Effector memory CD8-positive, alpha-beta T cell (primary cell): ENCODE measurements at regions not wholly inside any gene's neighbourhood (a gene's known extent, or its start where the extent isn't known, plus 50 kb on each side); places are given as distances from the start of the nearest gene placed in this dataset.

Source experiments
- ATAC-seq: fragments of 150-1000 bp; cut with Tn5 transposase; replicated peaks from 2 replicates; pipeline ENCODE4 v1.10.0; 2021; ENCODE audit warnings: mild to moderate bottlenecking, moderate library complexity
- DNase-seq, 3 experiments: peaks; one replicate each; pipeline ENCODE4 v3.0.0; 2021
- H3K27ac Mint-ChIP-seq, 2 donors: one replicate each; pipeline ENCODE4 v1.8.0; 2022; ENCODE audit warnings: mild to moderate bottlenecking in 2 of 2, mixed read lengths in 2 of 2, moderate library complexity in 2 of 2
- H3K27me3 Mint-ChIP-seq, 2 donors: one replicate each; pipeline ENCODE4 v1.8.0; 2022; ENCODE audit warnings: mixed read lengths in 2 of 2
- H3K36me3 Mint-ChIP-seq: one replicate; pipeline ENCODE4 v1.8.0; 2022; ENCODE audit warnings: mild to moderate bottlenecking, moderate library complexity, mixed read lengths; ENCODE audit not compliant: insufficient read depth
- H3K4me1 Mint-ChIP-seq, 2 donors: one replicate each; pipeline ENCODE4 v1.8.0; 2022; ENCODE audit warnings: low read depth in 2 of 2, mixed read lengths in 2 of 2
- H3K4me3 Mint-ChIP-seq, 2 donors: one replicate each; pipeline ENCODE4 v1.8.0; 2022; ENCODE audit warnings: mild to moderate bottlenecking in 2 of 2, mixed read lengths in 2 of 2, moderate library complexity in 2 of 2
- H3K9me3 Mint-ChIP-seq, 2 donors: one replicate each; pipeline ENCODE4 v1.8.0; 2022; ENCODE audit warnings: mixed read lengths in 2 of 2

DNA sequence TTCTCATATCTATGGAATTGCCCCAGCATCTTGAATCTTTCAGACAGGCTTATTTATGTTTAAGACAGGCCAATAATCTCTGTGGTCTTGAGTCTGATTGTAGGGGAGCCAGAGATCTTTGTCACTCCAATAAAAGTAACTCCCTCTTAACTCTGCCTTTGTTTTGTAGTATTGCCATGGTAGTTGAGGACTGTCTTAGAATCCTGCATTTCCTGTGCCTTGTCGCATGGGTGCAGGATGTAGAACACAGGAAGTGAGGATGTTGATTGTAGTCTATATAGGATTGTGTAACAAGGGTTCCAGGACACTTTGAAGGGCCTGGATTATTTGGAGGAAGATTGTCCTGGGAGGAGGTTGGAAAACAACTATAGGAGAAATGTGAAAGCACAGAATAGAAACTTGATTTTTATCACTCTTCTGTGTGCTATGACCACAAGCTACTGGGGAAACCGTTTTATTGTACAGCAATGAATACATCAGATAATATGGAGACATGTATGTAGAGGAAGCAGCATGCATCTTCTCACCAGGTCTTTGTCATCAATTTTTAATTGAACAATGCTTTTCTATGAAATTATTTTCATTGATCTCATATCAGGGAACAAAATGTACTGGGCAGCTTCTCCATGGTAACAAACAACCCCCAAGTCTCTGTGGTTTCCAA is 411.7 kb downstream of the FGF9 start:
- Mint-ChIP-seq H3K4me3 (no peak overlapping the region), H3K9me3 (no peaks in the 10 kb centered on the region), H3K36me3 (no peaks in the 10 kb centered on the region), H3K4me1 (peaks cover 10 to 25% of the 10 kb centered on the region in 2 donors), H3K27ac (peak overlapping the region; percentile 1 to 2), H3K27me3 (no peaks in the 10 kb centered on the region)
- no peak for DNase-seq
- ATAC-seq, result peak; percentile 73

DNA sequence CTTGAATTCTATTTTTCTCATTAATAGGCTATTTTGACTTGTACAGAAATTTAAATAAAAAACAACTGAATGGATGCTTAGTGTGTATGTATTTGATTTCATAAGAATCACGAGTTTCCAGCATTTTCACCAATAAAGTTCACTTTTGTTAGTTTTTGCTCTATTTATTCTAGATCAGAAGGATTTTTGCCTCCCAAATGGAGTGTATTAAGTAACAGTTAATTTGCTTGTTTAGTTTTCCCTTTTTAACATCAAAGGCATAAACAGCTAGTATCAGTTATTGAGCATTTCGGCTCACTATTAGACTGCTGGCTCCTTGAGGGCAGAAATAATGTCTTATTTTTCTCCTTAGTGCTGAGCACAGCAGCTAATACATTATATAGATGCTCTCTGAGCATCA is 414.1 kb downstream of the FGF9 start:
- no peaks in the 10 kb centered on the region for H3K27me3 Mint-ChIP-seq
- ATAC-seq, result no peak
- H3K4me3 Mint-ChIP-seq, result no peak overlapping the region
- no peak for DNase-seq
- H3K4me1 Mint-ChIP-seq, result peaks cover 10 to 22% of the 10 kb centered on the region in 2 donors
- no peak overlapping the region for H3K27ac Mint-ChIP-seq
- no peaks in the 10 kb centered on the region for H3K36me3 Mint-ChIP-seq
- no peaks in the 10 kb centered on the region for H3K9me3 Mint-ChIP-seq

DNA sequence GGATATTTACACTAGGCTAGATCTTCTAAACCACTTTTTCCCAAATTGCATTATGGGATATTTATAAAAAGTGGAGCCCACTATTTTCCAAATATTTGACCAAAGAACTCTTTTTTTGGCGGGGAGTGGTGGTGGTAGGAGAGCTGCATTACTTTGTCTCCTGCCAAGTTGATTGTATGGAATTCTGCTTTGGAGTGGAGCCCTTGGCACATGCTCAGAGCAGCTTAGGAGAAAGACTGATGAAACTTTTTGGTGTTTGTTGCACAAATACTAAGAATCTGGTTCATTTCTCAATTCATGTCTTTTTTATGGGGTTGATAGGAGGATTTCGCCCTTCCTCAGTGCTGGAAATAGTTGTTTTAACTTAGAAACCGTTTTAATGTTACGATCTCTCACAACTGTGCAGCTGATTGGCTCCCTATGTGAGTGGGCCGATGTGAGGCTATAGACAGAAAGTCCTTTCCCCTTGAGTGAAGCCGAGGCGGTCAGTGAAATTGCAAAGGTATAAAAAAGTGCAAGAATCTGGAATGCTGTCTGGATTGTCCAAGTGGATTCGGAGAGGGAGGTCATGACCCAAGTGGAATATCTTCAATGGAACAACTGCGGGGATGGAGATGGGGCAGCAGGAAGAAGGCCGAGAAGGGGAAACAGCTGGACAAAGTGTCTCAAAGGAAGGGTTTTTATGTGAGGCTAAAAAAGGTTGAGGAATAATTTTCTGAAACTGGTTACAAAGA is 415.9 kb downstream of the FGF9 start:
- Mint-ChIP-seq H3K27me3 (no peaks in the 10 kb centered on the region), H3K27ac (no peak overlapping the region), H3K4me3 (no peak overlapping the region), H3K9me3 (no peaks in the 10 kb centered on the region), H3K36me3 (no peaks in the 10 kb centered on the region), H3K4me1 (peaks cover 12 to 20% of the 10 kb centered on the region in 2 donors)
- no peak for DNase-seq
- no peak for ATAC-seq

DNA sequence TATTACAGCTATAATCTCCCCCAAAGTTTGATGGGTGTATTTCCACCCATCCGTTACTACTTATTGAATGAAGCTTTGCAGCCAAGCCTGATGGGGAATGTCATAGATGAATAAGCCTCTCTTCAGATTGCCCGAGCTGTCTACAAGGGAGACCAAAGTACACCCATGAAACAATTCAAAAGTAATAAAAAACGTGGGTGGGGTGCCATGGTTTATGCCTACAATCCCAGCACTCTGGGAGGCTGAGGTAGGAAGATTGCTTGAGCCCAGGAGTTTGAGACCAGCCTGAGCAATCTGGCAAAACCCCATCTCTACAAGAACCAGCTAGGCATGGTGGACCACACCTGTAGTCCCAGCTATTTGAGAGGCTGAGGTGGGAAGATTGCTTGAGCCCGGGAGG is 419.2 kb downstream of the FGF9 start:
- no peak overlapping the region for H3K27ac Mint-ChIP-seq
- H3K4me1 Mint-ChIP-seq, result peaks cover 2% of the 10 kb centered on the region in 2 donors
- no peaks in the 10 kb centered on the region for H3K36me3 Mint-ChIP-seq
- no peak overlapping the region for H3K4me3 Mint-ChIP-seq
- ATAC-seq (no peak), DNase-seq (no peak)
- H3K9me3 Mint-ChIP-seq, result peaks cover under 1 to 3% of the 10 kb centered on the region in 2 donors
- H3K27me3 Mint-ChIP-seq, result no peaks in the 10 kb centered on the region

DNA sequence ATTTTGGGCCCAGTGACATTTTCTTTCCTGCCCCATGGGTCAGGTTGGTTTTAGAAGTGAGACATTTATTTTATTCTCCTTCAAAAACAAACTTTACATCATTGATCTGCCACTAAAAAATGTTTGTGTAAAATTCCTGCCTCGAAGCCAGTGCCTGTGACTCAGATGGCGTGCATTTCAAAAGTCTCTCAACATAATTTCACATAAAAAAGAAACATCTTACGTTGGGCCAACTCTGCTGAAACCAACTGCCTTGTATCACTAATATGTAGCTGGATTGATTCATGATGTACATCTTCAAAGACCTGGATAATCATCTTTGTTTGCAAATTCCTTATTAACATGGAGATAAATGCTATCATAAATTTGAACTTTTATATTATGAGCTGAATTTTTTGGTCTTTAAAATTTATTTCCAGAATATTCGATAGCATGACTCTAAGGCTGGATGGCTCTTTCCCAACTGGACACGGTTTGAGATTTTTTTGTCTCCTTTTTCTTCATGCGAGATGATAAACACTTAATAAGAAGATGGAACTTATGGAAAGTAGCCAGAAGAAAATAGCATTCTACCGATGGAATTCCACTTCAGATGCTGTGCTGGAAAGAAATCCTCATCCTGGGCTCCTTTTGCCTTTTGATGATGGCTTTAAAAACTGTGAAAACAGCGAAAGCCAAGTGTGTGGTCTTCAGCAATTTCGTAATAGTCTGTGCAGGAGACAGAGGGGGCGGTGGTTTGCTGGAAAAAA is 420.5 kb downstream of the FGF9 start:
- no peak for ATAC-seq
- H3K27ac Mint-ChIP-seq, result no peak overlapping the region
- peaks cover 2 to 5% of the 10 kb centered on the region in 2 donors for H3K9me3 Mint-ChIP-seq
- no peaks in the 10 kb centered on the region for H3K27me3 Mint-ChIP-seq
- peaks cover 0 to 2% of the 10 kb centered on the region in 2 donors for H3K4me1 Mint-ChIP-seq
- no peak overlapping the region for H3K4me3 Mint-ChIP-seq
- H3K36me3 Mint-ChIP-seq, result no peaks in the 10 kb centered on the region
- DNase-seq, result no peak

DNA sequence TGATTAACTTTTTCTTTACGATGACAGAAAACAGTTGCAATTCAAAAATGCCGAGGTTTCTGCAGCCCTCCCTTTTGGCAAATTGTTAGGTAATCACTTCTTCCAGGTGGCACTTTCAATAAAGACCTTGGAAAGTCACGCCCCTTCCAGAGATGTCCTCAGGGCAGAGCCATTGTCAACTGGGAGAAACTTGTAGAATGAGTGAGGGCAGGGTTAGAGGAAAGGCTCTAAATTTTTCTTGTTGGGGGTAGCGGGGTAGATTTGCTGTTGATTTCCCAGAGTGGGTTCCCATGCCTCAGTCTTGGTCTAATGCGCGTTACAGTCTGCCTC is 421.1 kb downstream of the FGF9 start:
- ATAC-seq (no peak), DNase-seq (no peak)
- no peak overlapping the region for H3K27ac Mint-ChIP-seq
- H3K9me3 Mint-ChIP-seq, result peaks cover 2 to 5% of the 10 kb centered on the region in 2 donors
- no peak overlapping the region for H3K4me3 Mint-ChIP-seq
- no peaks in the 10 kb centered on the region for H3K36me3 Mint-ChIP-seq
- H3K4me1 Mint-ChIP-seq, result peaks cover 0 to 2% of the 10 kb centered on the region in 2 donors
- H3K27me3 Mint-ChIP-seq, result no peaks in the 10 kb centered on the region

DNA sequence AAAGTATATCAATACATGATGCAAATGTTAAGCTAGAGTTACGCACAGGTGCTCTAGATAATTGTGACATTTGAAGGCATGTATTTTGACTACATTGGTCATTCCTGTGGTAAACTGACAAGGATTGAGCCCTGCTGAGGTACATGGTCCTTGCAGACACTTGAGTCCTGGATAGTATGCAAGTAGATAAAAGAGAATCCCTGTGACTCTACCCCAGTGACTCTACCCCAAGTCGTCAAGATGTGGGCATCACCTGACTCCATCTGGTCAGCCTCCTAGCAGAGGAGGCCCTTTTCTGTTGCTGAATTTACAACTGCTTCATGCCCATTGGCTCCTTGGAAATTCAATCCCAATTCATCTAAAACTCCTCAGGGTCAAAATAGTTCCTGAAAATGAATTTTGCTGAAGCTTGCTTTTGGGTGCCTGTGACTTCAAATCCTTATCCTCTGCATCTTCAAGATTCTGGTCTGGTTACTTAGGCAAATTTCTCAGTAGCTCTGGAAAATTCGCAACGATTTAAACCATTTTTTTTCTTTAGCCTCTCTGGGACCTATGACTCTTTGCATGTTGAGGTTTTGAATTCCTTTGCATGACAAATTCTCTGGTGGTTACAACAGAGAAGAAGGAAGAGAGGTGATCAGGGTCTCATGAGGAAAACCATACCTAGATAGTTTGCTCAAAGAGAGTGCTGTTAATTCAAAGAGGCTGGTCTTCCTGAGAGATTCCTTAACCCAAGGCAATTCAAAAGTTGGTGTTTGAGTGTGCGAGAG is 422.1 kb downstream of the FGF9 start:
- Mint-ChIP-seq H3K9me3 (peaks cover 2 to 5% of the 10 kb centered on the region in 2 donors), H3K27ac (no peak overlapping the region), H3K36me3 (no peaks in the 10 kb centered on the region), H3K27me3 (peaks cover 0 to 1% of the 10 kb centered on the region in 2 donors), H3K4me1 (peaks cover 0 to 2% of the 10 kb centered on the region in 2 donors), H3K4me3 (no peak overlapping the region)
- DNase-seq, result no peak
- no peak for ATAC-seq

DNA sequence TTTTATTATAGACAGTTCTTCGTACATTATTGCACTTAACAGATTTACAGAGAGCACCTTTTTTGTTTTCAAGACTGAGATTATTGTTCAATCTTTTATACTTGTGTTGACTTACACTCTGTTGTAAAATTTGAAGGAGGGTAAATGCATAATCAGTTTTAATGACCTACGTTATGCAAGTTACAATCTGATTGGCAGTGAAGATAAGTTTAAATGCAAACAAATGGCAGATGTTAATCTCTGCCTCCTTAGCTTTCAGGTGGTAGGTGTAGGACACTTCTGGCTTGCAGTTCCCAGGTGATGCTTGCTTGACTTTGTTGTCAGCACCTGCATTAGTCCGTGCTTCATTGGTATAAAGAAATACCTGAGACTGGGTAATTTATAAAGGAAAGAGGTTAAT is 424.9 kb downstream of the FGF9 start:
- H3K36me3 Mint-ChIP-seq, result no peaks in the 10 kb centered on the region

DNA sequence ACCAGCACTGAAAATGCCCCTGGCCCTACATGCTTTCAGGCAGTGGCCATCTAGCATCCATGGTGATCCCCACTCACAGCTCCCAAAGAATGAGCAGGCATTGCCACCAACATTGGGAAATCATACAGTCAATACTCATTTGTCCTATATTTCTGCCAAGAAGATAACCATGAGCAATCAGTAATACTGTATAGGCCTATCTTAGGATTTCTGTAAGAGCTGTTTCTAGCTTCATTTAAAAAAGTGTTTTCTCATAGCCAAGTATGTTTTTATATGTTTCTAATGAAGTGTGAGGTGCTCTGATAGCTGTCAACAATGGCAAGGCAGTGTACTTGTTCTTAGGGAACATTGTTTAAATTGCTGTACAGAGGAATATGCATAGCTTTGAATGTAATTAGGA is 428.7 kb downstream of the FGF9 start:
- Mint-ChIP-seq H3K27ac (no peak overlapping the region), H3K9me3 (peaks cover 2 to 5% of the 10 kb centered on the region in 2 donors), H3K4me1 (peaks cover 0 to 4% of the 10 kb centered on the region in 2 donors), H3K36me3 (no peaks in the 10 kb centered on the region), H3K27me3 (peaks cover 0 to 9% of the 10 kb centered on the region in 2 donors), H3K4me3 (no peak overlapping the region)
- ATAC-seq (no peak), DNase-seq (no peak)

More for the DNA sequence above, 424.9 kb downstream of the FGF9 start:
- peaks cover under 1 to 4% of the 10 kb centered on the region in 2 donors for H3K4me1 Mint-ChIP-seq
- peaks cover 2 to 5% of the 10 kb centered on the region in 2 donors for H3K9me3 Mint-ChIP-seq
- no peak for DNase-seq
- H3K27ac Mint-ChIP-seq, result no peak overlapping the region
- ATAC-seq, result no peak
- H3K27me3 Mint-ChIP-seq, result peaks cover 0 to 9% of the 10 kb centered on the region in 2 donors
- H3K4me3 Mint-ChIP-seq, result no peak overlapping the region

DNA sequence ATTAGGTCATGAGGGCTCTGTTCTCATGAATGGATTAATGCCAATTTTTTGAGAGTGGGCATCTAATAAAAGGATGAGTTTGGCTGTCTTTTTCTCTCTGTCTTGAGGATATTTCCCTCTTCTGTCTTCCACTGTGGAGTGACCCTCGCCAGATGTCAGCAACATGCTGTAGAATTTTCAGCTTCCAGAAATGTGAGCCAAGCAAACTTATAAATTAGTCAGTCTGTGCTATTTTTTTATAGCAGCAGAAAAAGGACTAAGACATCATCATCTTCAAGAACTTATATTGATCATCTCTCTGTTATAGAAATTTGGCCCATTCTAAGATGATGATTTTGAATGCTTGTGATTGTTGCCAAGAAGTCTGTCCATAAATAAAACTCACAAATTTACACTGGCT is 431.4 kb downstream of the FGF9 start:
- Mint-ChIP-seq H3K9me3 (no peaks in the 10 kb centered on the region), H3K4me3 (no peak overlapping the region), H3K4me1 (peaks cover 16 to 17% of the 10 kb centered on the region in 2 donors), H3K27me3 (peaks cover 0 to 9% of the 10 kb centered on the region in 2 donors), H3K27ac (peak overlapping the region in 1 of 2 donors; percentile 79), H3K36me3 (no peaks in the 10 kb centered on the region)
- DNase-seq, result no peak
- ATAC-seq, result no peak

DNA sequence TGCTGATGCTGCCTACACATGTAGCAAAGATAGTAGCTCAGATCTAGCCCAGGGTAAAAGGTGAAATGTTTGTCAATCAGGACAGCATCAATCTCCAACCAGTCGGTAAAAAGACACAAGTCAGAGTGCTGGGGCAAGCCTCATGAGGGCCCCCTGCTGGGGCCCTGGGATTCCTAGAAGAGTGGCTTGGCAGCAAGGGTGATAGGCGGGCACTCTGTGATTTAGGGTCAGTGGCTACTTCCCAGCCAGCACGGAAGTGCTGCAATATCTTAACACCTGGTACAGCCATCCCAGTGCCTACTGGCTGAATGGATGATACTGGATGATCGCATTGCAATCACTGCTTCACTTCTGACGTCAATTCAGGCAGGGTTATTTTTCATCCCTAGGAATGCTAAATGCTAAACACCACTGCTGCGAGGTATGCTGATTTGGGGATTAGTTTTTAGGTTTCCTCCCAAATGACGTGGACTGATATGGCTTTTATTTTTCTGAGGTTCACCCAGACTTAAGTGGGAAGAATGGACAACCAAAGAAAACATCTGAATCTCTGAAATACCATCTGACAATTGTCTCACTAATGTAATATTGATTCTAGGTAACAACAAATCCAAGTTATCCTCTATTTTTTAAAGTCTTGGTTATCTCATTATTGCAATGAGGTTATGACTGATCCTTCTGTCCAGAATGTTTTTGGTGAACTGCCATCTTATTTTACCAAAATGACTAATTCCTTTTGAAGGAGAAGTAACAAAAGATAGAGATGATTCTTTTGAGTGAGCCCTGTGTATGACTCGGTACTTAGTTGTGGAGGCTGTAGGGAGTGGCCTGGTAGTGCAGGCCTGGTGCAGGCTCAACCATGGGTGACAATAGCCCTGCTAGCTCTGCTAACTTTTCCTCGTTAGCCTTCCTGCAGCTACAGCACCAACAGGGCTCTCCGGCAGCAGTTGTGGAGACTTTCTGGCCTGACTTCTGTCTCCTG is 432.5 kb downstream of the FGF9 start:
- H3K27ac Mint-ChIP-seq, result peak overlapping the region; percentile 34 to 79
- no peak overlapping the region for H3K4me3 Mint-ChIP-seq
- peaks cover 0 to 4% of the 10 kb centered on the region in 2 donors for H3K27me3 Mint-ChIP-seq
- ATAC-seq (peak; percentile 29), DNase-seq (no peak)
- no peaks in the 10 kb centered on the region for H3K36me3 Mint-ChIP-seq
- H3K4me1 Mint-ChIP-seq, result peaks cover 22 to 24% of the 10 kb centered on the region in 2 donors
- no peaks in the 10 kb centered on the region for H3K9me3 Mint-ChIP-seq

DNA sequence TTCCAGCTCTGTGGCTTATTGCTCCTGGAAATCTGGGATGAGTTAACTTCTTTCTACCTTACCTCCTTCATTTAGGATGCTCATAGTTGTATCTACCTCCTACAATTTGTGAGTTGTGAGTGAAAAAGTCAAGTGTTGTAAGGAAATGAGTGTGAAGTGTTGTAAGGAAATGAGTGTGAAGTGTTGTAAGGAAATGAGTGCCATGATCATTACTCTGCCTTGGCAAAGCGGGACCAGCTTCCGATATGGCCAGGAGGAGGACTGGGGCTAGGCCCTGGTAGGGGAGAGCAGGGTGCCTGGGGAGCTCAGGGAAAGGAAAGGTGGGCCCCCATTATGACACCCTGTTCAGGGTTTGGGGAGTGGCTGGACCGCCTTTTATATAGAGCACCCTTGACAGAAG is 435.2 kb downstream of the FGF9 start:
- no peaks in the 10 kb centered on the region for H3K36me3 Mint-ChIP-seq
- peaks cover 24 to 29% of the 10 kb centered on the region in 2 donors for H3K4me1 Mint-ChIP-seq
- no peaks in the 10 kb centered on the region for H3K27me3 Mint-ChIP-seq
- no peak overlapping the region for H3K4me3 Mint-ChIP-seq
- H3K9me3 Mint-ChIP-seq, result no peaks in the 10 kb centered on the region
- DNase-seq (no peak), ATAC-seq (no peak)
- peak overlapping the region; percentile 35 to 39 for H3K27ac Mint-ChIP-seq
